ENCODE measurements at regions not wholly inside any gene's neighbourhood (a gene's known extent, or its start where the extent isn't known, plus 50 kb on each side); places are given as distances from the start of the nearest gene placed in this dataset.

- Mint-ChIP-seq H3K4me1 (no peaks in the 10 kb centered on the region), H3K9me3 (no peaks in the 10 kb centered on the region), H3K27me3 (no peaks in the 10 kb centered on the region), H3K4me3 (no peak overlapping the region), H3K27ac (no peak overlapping the region), H3K36me3 (peaks cover 3% of the 10 kb centered on the region)
- DNase-seq, result no peak
Observed at GRCh38 chr12:107411792-107412535, 273.6 kb upstream of the PWP1 start.

DNA sequence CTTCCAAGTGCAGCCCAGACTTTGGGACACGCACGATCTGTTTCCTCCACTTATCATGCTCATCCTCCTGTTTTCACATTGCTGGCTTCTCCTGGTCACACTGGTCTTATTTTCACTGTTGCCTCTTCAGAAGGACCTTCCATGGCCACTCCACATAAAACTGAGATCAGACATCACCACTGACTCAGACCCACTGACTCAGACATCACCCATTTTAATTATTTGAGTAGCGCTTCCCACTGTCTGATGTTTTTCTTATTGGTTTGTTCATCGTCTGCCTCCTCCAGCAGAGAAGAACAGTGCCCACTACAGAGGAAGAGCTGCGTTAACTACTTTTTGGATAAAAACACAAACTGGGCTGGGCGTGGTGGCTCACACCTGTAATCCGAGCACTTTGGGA is 270.5 kb upstream of the PWP1 start:
- H3K27ac Mint-ChIP-seq, result no peak overlapping the region
- no peaks in the 10 kb centered on the region for H3K27me3 Mint-ChIP-seq
- H3K9me3 Mint-ChIP-seq, result peaks cover 5% of the 10 kb centered on the region
- DNase-seq, result no peak
- peaks cover 20% of the 10 kb centered on the region for H3K36me3 Mint-ChIP-seq
- H3K4me3 Mint-ChIP-seq, result no peak overlapping the region
- H3K4me1 Mint-ChIP-seq, result no peaks in the 10 kb centered on the region

DNA sequence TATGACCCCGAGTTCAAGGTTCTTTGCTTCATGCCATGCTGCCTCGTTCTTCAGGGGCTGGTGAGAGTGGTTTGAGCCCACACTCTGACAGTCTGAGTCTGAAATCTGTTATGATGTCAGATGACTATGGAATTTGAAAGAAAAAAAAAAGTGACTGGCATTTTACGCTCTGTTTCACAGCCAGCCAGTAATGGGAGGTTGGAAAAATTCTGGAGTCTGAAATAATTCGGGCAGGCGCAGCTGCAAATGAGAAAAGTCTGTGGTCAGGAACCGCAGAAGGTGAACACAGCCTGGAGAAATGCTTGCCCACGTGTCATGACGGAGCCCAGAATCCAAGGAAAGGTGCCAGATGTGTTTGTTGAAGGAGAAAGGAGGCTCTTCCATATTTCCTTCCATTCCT is 269.8 kb upstream of the PWP1 start:
- Mint-ChIP-seq H3K4me3 (no peak overlapping the region), H3K36me3 (peaks cover 25% of the 10 kb centered on the region), H3K27me3 (no peaks in the 10 kb centered on the region), H3K9me3 (peaks cover 5% of the 10 kb centered on the region), H3K4me1 (peaks cover 1% of the 10 kb centered on the region), H3K27ac (no peak overlapping the region)
- no peak for DNase-seq

- Mint-ChIP-seq H3K36me3 (peaks cover 29% of the 10 kb centered on the region), H3K4me1 (peaks cover 1% of the 10 kb centered on the region), H3K9me3 (peaks cover 5% of the 10 kb centered on the region), H3K4me3 (no peak overlapping the region), H3K27ac (no peak overlapping the region), H3K27me3 (no peaks in the 10 kb centered on the region)
- DNase-seq, result no peak
Observed at GRCh38 chr12:107417004-107417403, 268.6 kb upstream of the PWP1 start.

DNA sequence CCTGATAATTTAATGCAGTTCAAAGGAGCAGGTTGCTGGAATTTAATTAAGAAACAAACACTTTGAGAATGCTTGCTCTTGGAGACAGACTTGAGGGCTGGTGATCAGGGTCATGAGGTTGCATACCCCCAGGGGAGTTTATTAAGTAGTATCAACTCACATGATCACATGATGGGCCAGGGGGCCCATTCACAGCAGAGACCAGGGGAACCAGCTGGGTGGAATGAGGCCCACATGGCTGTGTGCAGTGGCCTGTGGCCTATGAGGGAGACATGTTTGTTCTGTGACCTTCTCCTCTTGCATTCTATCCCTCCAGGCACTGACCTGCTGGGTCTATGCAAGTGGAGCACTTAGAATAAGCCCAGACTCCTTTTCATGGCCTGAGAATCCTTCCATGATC is 266.6 kb upstream of the PWP1 start:
- Mint-ChIP-seq H3K4me1 (peaks cover 3% of the 10 kb centered on the region), H3K4me3 (no peak overlapping the region), H3K9me3 (peaks cover 5% of the 10 kb centered on the region), H3K27ac (no peak overlapping the region), H3K27me3 (no peaks in the 10 kb centered on the region), H3K36me3 (peaks cover 33% of the 10 kb centered on the region)
- no peak for DNase-seq

DNA sequence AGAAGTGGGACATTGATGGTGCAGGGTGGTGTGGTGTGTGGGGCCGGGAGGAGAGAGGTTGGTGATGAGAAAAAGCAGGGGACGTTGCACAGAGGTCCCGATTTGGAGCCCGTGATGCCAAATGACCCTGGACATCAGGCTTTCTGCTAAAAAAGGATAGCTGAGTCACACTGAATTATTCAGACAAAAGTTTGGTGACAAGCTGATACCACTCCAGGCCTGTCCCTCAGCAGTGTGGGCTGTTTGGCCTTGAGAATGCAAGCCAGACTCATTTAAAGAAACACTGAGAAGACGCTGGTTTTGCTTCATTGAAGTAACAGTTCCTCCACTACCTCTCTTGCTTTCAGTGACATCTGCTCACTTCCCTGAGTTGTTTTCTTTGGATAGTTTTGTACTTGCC is 262.1 kb upstream of the PWP1 start:
- no peaks in the 10 kb centered on the region for H3K27me3 Mint-ChIP-seq
- no peak overlapping the region for H3K4me3 Mint-ChIP-seq
- no peak for DNase-seq
- peaks cover 6% of the 10 kb centered on the region for H3K9me3 Mint-ChIP-seq
- peaks cover 5% of the 10 kb centered on the region for H3K4me1 Mint-ChIP-seq
- no peak overlapping the region for H3K27ac Mint-ChIP-seq
- H3K36me3 Mint-ChIP-seq, result peaks cover 45% of the 10 kb centered on the region

DNA sequence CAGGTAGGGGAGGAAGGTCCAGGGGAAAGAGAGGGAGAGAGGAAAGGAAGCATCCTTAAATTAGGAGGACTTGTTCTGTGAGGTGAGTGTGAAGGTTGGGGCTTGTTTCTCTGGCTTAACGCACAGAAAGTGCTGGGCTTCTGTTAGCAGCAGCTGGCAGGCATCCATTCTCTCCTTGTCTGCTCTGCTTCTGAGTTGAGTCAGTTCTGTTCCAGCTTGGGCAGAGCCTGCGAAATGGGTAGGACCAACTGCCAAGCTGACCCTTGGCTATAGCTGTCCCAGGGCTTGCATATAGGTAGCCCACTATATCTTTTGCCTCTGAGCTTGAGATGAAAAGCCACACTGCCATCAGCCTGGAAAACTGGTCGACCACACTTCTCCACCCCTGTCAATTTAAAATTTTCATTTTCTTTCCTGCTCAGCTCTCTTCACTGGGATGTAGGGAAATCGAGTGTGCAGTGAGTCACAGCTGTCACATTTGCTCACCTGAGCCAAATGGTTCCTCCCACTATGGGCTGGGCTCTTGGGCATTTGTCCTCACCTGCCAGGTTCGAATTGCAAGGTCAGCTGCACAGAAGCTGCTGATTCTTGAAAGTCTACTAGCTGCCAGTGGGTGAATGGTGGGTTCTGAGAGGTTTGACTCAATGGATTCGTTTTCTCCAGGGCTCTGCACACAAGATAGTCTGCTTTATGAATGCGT is 256.4 kb upstream of the PWP1 start:
- no peak overlapping the region for H3K27ac Mint-ChIP-seq
- DNase-seq, result no peak
- no peaks in the 10 kb centered on the region for H3K27me3 Mint-ChIP-seq
- H3K4me1 Mint-ChIP-seq, result peaks cover 16% of the 10 kb centered on the region
- H3K4me3 Mint-ChIP-seq, result no peak overlapping the region
- peaks cover 2% of the 10 kb centered on the region for H3K9me3 Mint-ChIP-seq
- peaks cover 21% of the 10 kb centered on the region for H3K36me3 Mint-ChIP-seq

- H3K36me3 Mint-ChIP-seq, result peaks cover 4% of the 10 kb centered on the region
- DNase-seq, result no peak
- no peak overlapping the region for H3K27ac Mint-ChIP-seq
- H3K4me3 Mint-ChIP-seq, result no peak overlapping the region
- H3K9me3 Mint-ChIP-seq, result no peaks in the 10 kb centered on the region
- H3K27me3 Mint-ChIP-seq, result no peaks in the 10 kb centered on the region
- H3K4me1 Mint-ChIP-seq, result peaks cover 20% of the 10 kb centered on the region
Observed at GRCh38 chr12:107431942-107432341, 253.7 kb upstream of the PWP1 start.

DNA sequence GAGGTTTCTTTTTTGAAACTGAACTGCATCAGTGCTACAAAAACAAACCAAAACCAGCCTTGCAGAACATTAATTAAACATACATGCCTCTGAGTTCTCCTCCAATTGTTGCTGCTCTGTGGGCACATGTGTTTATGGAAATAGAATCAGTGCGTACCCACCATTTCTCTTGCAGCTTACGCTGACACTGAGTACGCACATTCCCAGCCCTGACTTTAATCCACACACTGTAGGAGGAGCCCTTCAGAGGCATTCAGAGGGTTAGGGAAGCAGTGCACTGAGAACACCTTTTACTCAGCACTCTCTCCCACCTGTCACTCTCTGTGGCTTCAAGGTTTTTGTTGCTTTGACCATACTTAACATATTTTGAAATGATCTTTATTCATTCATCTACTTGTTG is 250.5 kb upstream of the PWP1 start:
- Mint-ChIP-seq H3K4me3 (no peak overlapping the region), H3K36me3 (no peaks in the 10 kb centered on the region), H3K27ac (no peak overlapping the region), H3K4me1 (peaks cover 19% of the 10 kb centered on the region), H3K9me3 (no peaks in the 10 kb centered on the region), H3K27me3 (no peaks in the 10 kb centered on the region)
- no peak for DNase-seq

DNA sequence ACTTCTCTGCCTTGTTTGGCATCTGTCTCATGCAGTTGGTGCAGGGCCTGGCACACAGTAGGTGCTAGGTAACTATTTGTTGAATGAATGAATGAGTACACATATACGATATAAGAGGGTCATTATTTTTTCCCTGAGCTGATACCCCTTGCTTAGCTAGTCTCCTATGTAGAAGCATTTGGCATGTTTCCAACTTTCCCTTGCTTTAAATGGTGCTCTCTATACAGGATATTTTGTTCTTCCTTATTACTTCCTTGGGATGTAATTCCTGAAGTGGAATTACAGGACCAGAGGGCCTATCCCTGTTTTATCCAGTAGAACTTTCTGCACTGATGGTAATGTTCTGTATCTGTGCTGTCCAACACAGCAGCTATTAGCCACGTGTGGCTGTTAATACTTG is 250.1 kb upstream of the PWP1 start:
- Mint-ChIP-seq H3K9me3 (no peaks in the 10 kb centered on the region), H3K27ac (no peak overlapping the region), H3K4me3 (no peak overlapping the region), H3K4me1 (peaks cover 23% of the 10 kb centered on the region), H3K36me3 (peaks cover 2% of the 10 kb centered on the region), H3K27me3 (no peaks in the 10 kb centered on the region)
- no peak for DNase-seq

GRCh38 chr12:107436376-107436775 is 249.2 kb upstream of the PWP1 start:
- H3K4me3 Mint-ChIP-seq, result no peak overlapping the region
- DNase-seq, result no peak
- no peak overlapping the region for H3K27ac Mint-ChIP-seq
- no peaks in the 10 kb centered on the region for H3K9me3 Mint-ChIP-seq
- no peaks in the 10 kb centered on the region for H3K27me3 Mint-ChIP-seq
- peaks cover 6% of the 10 kb centered on the region for H3K36me3 Mint-ChIP-seq
- H3K4me1 Mint-ChIP-seq, result peaks cover 22% of the 10 kb centered on the region

DNA sequence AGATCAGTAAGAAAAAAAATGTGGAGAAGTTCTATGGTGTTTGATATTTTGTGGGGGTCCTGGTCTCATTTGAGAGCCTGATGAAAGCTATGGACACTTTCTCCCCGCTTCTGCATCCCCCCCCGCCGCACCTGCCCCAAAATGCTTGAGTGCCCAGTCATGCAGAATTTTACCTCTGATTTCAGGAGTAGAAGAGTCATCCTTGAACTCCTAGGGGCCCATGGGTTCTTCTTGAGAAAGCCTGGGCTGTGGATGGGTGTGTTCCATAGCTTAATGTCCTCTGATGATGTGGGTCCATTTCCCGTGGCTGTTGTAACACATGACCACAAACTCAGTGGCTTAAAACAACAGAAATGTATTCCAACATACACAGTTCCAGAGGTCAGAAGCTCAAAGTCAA is 248.8 kb upstream of the PWP1 start:
- no peak for DNase-seq
- no peak overlapping the region for H3K4me3 Mint-ChIP-seq

GRCh38 chr12:107437954-107438353 is 247.6 kb upstream of the PWP1 start:
- H3K27ac Mint-ChIP-seq, result no peak overlapping the region
- no peak for DNase-seq
- H3K27me3 Mint-ChIP-seq, result no peaks in the 10 kb centered on the region
- H3K4me1 Mint-ChIP-seq, result peaks cover 15% of the 10 kb centered on the region
- H3K9me3 Mint-ChIP-seq, result no peaks in the 10 kb centered on the region
- H3K4me3 Mint-ChIP-seq, result no peak overlapping the region
- peaks cover 6% of the 10 kb centered on the region for H3K36me3 Mint-ChIP-seq

More for the DNA sequence above, 248.8 kb upstream of the PWP1 start:
- Mint-ChIP-seq H3K9me3 (no peaks in the 10 kb centered on the region), H3K27ac (no peak overlapping the region), H3K4me1 (peaks cover 18% of the 10 kb centered on the region), H3K27me3 (no peaks in the 10 kb centered on the region), H3K36me3 (peaks cover 6% of the 10 kb centered on the region)

GRCh38 chr12:107439026-107439738 is 246.4 kb upstream of the PWP1 start:
- H3K36me3 Mint-ChIP-seq, result peaks cover 9% of the 10 kb centered on the region
- no peak for DNase-seq
- H3K27ac Mint-ChIP-seq, result no peak overlapping the region
- no peaks in the 10 kb centered on the region for H3K9me3 Mint-ChIP-seq
- peaks cover 15% of the 10 kb centered on the region for H3K4me1 Mint-ChIP-seq
- H3K27me3 Mint-ChIP-seq, result no peaks in the 10 kb centered on the region
- no peak overlapping the region for H3K4me3 Mint-ChIP-seq

DNA sequence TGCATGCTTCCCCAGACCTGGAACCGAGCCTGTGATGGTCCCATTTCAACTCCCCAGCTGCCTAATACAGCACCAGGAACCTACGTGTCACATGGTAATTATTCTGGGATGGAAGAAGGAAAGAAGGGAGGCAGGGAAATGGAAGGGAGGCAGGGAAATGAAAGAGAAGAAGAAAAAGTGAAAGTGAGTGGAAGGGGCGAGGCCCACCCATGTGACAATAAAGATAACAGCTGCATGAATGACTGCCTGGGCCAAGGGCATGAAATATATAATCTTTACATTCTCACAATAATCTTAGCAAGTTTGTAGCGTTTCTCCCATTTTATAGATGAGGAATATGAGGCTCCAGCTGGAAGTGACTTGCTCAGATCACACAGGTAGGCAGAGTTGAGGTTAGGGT is 245.0 kb upstream of the PWP1 start:
- H3K9me3 Mint-ChIP-seq, result peaks cover 2% of the 10 kb centered on the region
- H3K27ac Mint-ChIP-seq, result no peak overlapping the region
- peaks cover 20% of the 10 kb centered on the region for H3K4me1 Mint-ChIP-seq
- no peak for DNase-seq
- H3K4me3 Mint-ChIP-seq, result no peak overlapping the region
- peaks cover 16% of the 10 kb centered on the region for H3K36me3 Mint-ChIP-seq
- no peaks in the 10 kb centered on the region for H3K27me3 Mint-ChIP-seq
